H9 (cell line): ENCODE measurements at regions not wholly inside any gene's neighbourhood (a gene's known extent, or its start where the extent isn't known, plus 50 kb on each side); places are given as distances from the start of the nearest gene placed in this dataset.

Source experiments
- DNase-seq: peaks from one replicate; pipeline ENCODE4 v3.0.0-alpha.2; 2017
- H2AFZ ChIP-seq: one replicate; pipeline ENCODE4 v1.6.1; 2013; ENCODE audit warnings: mild to moderate bottlenecking, low read length, control low read depth, moderate library complexity
- H2AK5ac ChIP-seq: 2 replicates; pipeline ENCODE4 v1.6.1; 2013; ENCODE audit warnings: low read length, control low read depth, mixed read lengths; ENCODE audit not compliant: insufficient read length
- H2BK120ac ChIP-seq: one replicate; pipeline ENCODE4 v1.6.1; 2013; ENCODE audit warnings: low read depth, mild to moderate bottlenecking, low read length, control low read depth, inconsistent platforms; ENCODE audit not compliant: poor library complexity, severe bottlenecking
- H2BK12ac ChIP-seq: 2 replicates; pipeline ENCODE4 v1.6.1; 2013; ENCODE audit warnings: low read length, control low read depth, mixed read lengths, low read depth; ENCODE audit not compliant: insufficient read length
- H2BK15ac ChIP-seq: 2 replicates; pipeline ENCODE4 v1.6.1; 2013; ENCODE audit warnings: low read depth, low read length, control low read depth
- H2BK20ac ChIP-seq: one replicate; pipeline ENCODE4 v1.6.1; 2013; ENCODE audit warnings: low read depth, mild to moderate bottlenecking, low read length, control low read depth, inconsistent platforms; ENCODE audit not compliant: poor library complexity, severe bottlenecking
- H2BK5ac ChIP-seq: 2 replicates; pipeline ENCODE4 v1.6.1; 2013; ENCODE audit warnings: low read length, control low read depth, mixed read lengths; ENCODE audit not compliant: insufficient read length
- H3K14ac ChIP-seq: 2 replicates; pipeline ENCODE4 v1.6.1; 2013; ENCODE audit warnings: low read length, control low read depth; ENCODE audit not compliant: insufficient read depth
- H3K18ac ChIP-seq: 2 replicates; pipeline ENCODE4 v1.6.1; 2013; ENCODE audit warnings: low read depth, mild to moderate bottlenecking, mixed read lengths, low read length, control low read depth; ENCODE audit not compliant: insufficient read length
- H3K23ac ChIP-seq: 2 replicates; pipeline ENCODE4 v1.6.1; 2013; ENCODE audit warnings: low read length, control low read depth, mixed read lengths, low read depth; ENCODE audit not compliant: insufficient read length
- H3K23me2 ChIP-seq: 2 replicates; pipeline ENCODE4 v1.6.1; 2013; ENCODE audit warnings: low read depth, mild to moderate bottlenecking, mixed read lengths, low read length, control low read depth; ENCODE audit not compliant: insufficient read length, poor library complexity, severe bottlenecking
- H3K27ac ChIP-seq: 2 replicates; pipeline ENCODE4 v1.5.1; 2013; ENCODE audit warnings: low read length, control low read depth, mixed read lengths, low read depth; ENCODE audit not compliant: insufficient read length
- H3K27me3 ChIP-seq: 2 replicates; pipeline ENCODE4 v1.6.1; 2013; ENCODE audit warnings: low read length, control low read depth, inconsistent platforms; ENCODE audit not compliant: insufficient read depth
- H3K4ac ChIP-seq: 2 replicates; pipeline ENCODE4 v1.6.1; 2013; ENCODE audit warnings: low read depth, mild to moderate bottlenecking, control low read depth, inconsistent platforms, low read length, moderate library complexity
- H3K4me1 ChIP-seq: 2 replicates; pipeline ENCODE4 v1.6.1; 2013; ENCODE audit warnings: low read length, control low read depth, inconsistent platforms; ENCODE audit not compliant: insufficient read depth
- H3K4me2 ChIP-seq: 2 replicates; pipeline ENCODE4 v1.6.1; 2013; ENCODE audit warnings: low read length, control low read depth, mixed read lengths; ENCODE audit not compliant: insufficient read length, insufficient read depth
- H3K56ac ChIP-seq: 2 replicates; pipeline ENCODE4 v1.6.1; 2013; ENCODE audit warnings: low read depth, mild to moderate bottlenecking, mixed read lengths, low read length, control low read depth; ENCODE audit not compliant: insufficient read length
- H3K79me1 ChIP-seq: 2 replicates; pipeline ENCODE4 v1.6.1; 2013; ENCODE audit warnings: low read depth, mild to moderate bottlenecking, moderate library complexity, low read length, control low read depth, inconsistent platforms; ENCODE audit not compliant: insufficient read depth, poor library complexity, severe bottlenecking
- H3K79me2 ChIP-seq: 2 replicates; pipeline ENCODE4 v1.6.1; 2013; ENCODE audit warnings: low read length, control low read depth, inconsistent platforms; ENCODE audit not compliant: insufficient read depth
- H3K9ac ChIP-seq: 2 replicates; pipeline ENCODE4 v1.6.1; 2013; ENCODE audit warnings: low read length, control low read depth, mixed read lengths; ENCODE audit not compliant: insufficient read length; ENCODE audit errors: extremely low read depth
- H3K9me3 ChIP-seq: one replicate; pipeline ENCODE4 v1.6.1; 2013; ENCODE audit warnings: low read depth, low read length, inconsistent platforms; ENCODE audit not compliant: control insufficient read depth
- H3T11ph ChIP-seq: one replicate; pipeline ENCODE4 v1.6.1; 2013; ENCODE audit warnings: mild to moderate bottlenecking, low read length, control low read depth, inconsistent platforms
- H4K20me1 ChIP-seq: one replicate; pipeline ENCODE4 v1.6.1; 2013; ENCODE audit not compliant: control insufficient read depth, insufficient read length, insufficient read depth
- H4K5ac ChIP-seq: 2 replicates; pipeline ENCODE4 v1.6.1; 2013; ENCODE audit warnings: low read depth, mild to moderate bottlenecking, mixed read lengths, low read length, control low read depth; ENCODE audit not compliant: insufficient read length
- H4K8ac ChIP-seq: replicated peaks from 2 replicates; pipeline ENCODE4 v1.6.1; 2013; ENCODE audit warnings: low read length, control low read depth, mixed read lengths, low read depth; ENCODE audit not compliant: insufficient read length
- H4K91ac ChIP-seq: 2 replicates; pipeline ENCODE4 v1.6.1; 2013; ENCODE audit warnings: low read depth, mild to moderate bottlenecking, moderate library complexity, mixed read lengths, low read length, control low read depth; ENCODE audit not compliant: insufficient read length
- H3K27ac Mint-ChIP-seq, 3 experiments: 2 replicates in 2 of 3; 3 replicates in 1 of 3; pipeline ENCODE4 v1.8.0; 2020 to 2021; ENCODE audit warnings: mixed read lengths in 3 of 3, mild to moderate bottlenecking in 1 of 3, moderate library complexity in 1 of 3
- H3K27me3 Mint-ChIP-seq: 2 replicates; pipeline ENCODE4 v1.8.0; 2021; ENCODE audit warnings: low read depth, mild to moderate bottlenecking, moderate library complexity, mixed read lengths
- H3K36me3 Mint-ChIP-seq, 3 experiments: 2 replicates in 2 of 3; 3 replicates in 1 of 3; pipeline ENCODE4 v1.8.0; 2020 to 2021; ENCODE audit warnings: low read depth in 3 of 3, mixed read lengths in 3 of 3; ENCODE audit not compliant: insufficient read depth in 1 of 3
- H3K4me1 Mint-ChIP-seq, 2 experiments: 2 replicates each; pipeline ENCODE4 v1.8.0; 2020; ENCODE audit warnings: mixed read lengths in 2 of 2
- H3K4me3 Mint-ChIP-seq, 2 experiments: 2 replicates in 1 of 2; 3 replicates in 1 of 2; pipeline ENCODE4 v1.8.0; 2020 to 2021; ENCODE audit warnings: mild to moderate bottlenecking in 2 of 2, mixed read lengths in 2 of 2, moderate library complexity in 1 of 2
- H3K9me3 Mint-ChIP-seq, 2 experiments: 2 replicates in 1 of 2; 3 replicates in 1 of 2; pipeline ENCODE4 v1.8.0; 2020; ENCODE audit warnings: mild to moderate bottlenecking in 2 of 2, mixed read lengths in 2 of 2, moderate library complexity in 1 of 2
- WGBS: extraction: QIAGEN DNeasy Blood & Tissue Kit; methylation state at CpG from one replicate; pipeline ENCODE4 v1.1.7; 2013; ENCODE audit warnings: missing lambda C conversion rate, low lambda C conversion rate, mixed read lengths; ENCODE audit not compliant: insufficient read length; ENCODE audit errors: extremely low coverage; 5-methylcytosine and 5-hydroxymethylcytosine counted together
- TF ChIP-seq, protein P1 (sequence below): fragments of 200-600 bp; sonication (generic); conservative IDR thresholded peaks from 3 replicates; pipeline ENCODE4 v1.8.0; 2021; ENCODE audit warnings: antibody characterized with exemption, mild to moderate bottlenecking

DNA sequence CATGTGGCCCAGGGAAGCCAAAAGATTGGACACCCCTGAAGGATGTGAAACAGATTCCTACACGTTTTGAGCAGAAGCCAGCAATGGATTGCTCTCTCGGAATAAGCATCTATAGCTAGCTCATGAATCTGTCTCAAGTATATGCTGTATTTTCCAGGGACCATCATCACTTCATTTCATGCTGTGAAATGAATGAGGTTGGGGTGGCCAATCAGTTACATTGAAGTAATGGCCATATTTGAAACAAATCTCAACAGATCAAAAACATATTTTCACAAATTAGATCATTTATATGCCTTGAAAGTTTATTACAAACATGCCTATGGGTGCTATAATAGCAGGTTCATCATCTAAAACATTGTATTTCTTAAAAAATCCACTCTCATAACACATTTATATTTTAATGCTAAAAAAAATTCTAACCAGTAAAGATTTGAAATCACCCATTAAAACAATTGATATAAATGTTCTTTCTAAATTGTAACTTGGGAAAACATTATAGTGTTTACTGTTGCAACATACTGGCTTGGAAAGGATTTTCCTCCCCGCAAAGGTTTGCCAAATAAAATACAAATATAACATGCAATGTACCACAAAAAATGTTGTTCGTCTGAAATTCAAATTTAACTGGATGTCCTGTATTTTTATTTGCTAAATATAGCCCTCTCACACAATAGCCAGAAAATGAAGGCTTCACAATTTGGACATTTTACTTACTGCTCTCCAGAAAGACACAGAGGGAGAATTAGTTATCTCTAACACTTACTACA, 743.6 kb downstream of the KCNJ2 start:
- H3K4me1 ChIP-seq = no peaks in the 10 kb centered on the region
- no peak overlapping the region for H3K56ac ChIP-seq
- no peaks in the 10 kb centered on the region for H3K27me3 ChIP-seq
- no peaks in the 10 kb centered on the region for H3K27me3 Mint-ChIP-seq
- no peak overlapping the region for H2BK120ac ChIP-seq
- peaks cover 18 to 19% of the 10 kb centered on the region in 2 experiments for H3K9me3 Mint-ChIP-seq
- H2AFZ ChIP-seq = no peak overlapping the region
- no peak overlapping the region for H3K23ac ChIP-seq
- no peak overlapping the region for H3K14ac ChIP-seq
- H3K4me1 Mint-ChIP-seq = no peaks in the 10 kb centered on the region
- no peak overlapping the region for H3K27ac Mint-ChIP-seq
- TF ChIP-seq, protein P1, sequence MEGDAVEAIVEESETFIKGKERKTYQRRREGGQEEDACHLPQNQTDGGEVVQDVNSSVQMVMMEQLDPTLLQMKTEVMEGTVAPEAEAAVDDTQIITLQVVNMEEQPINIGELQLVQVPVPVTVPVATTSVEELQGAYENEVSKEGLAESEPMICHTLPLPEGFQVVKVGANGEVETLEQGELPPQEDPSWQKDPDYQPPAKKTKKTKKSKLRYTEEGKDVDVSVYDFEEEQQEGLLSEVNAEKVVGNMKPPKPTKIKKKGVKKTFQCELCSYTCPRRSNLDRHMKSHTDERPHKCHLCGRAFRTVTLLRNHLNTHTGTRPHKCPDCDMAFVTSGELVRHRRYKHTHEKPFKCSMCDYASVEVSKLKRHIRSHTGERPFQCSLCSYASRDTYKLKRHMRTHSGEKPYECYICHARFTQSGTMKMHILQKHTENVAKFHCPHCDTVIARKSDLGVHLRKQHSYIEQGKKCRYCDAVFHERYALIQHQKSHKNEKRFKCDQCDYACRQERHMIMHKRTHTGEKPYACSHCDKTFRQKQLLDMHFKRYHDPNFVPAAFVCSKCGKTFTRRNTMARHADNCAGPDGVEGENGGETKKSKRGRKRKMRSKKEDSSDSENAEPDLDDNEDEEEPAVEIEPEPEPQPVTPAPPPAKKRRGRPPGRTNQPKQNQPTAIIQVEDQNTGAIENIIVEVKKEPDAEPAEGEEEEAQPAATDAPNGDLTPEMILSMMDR = no peak
- DNase-seq = no peak
- no peak overlapping the region for H2BK20ac ChIP-seq
- H3K36me3 Mint-ChIP-seq = peaks cover 8 to 15% (median 9%) of the 10 kb centered on the region in 3 experiments; a peak in 6 of 7 replicates
- H3K23me2 ChIP-seq = no peaks in the 10 kb centered on the region
- no peak overlapping the region for H4K5ac ChIP-seq
- no peak overlapping the region for H2AK5ac ChIP-seq
- no peaks in the 10 kb centered on the region for H3K79me2 ChIP-seq
- no peak overlapping the region for H3K4me3 Mint-ChIP-seq
- no peak overlapping the region for H4K91ac ChIP-seq
- H3K79me1 ChIP-seq = no peaks in the 10 kb centered on the region
- no peak overlapping the region for H4K8ac ChIP-seq
- no peaks in the 10 kb centered on the region for H4K20me1 ChIP-seq
- H2BK12ac ChIP-seq = no peak overlapping the region
- no peak overlapping the region for H3K9ac ChIP-seq
- peaks cover 6% of the 10 kb centered on the region for H3K9me3 ChIP-seq
- no peak overlapping the region for H3K18ac ChIP-seq
- H3K4me2 ChIP-seq = no peak overlapping the region
- H2BK5ac ChIP-seq = no peak overlapping the region
- H2BK15ac ChIP-seq = no peak overlapping the region
- no peak overlapping the region for H3K27ac ChIP-seq
- no CpG with 5 or more reads among the region's 4 CpGs for WGBS
- H3K4ac ChIP-seq = no peak overlapping the region
- H3T11ph ChIP-seq = no peak overlapping the region
